H1 (cell line): ENCODE measurements at regions not wholly inside any gene's neighbourhood (a gene's known extent, or its start where the extent isn't known, plus 50 kb on each side); places are given as distances from the start of the nearest gene placed in this dataset.

Source experiments
- CTCF ChIA-PET: fragments of 300-600 bp; sonication (Branson Sonifier 250); formaldehyde crosslinking; loops from one replicate; lab custom pipeline; 2021; ENCODE audit not compliant: partially characterized antibody; lab: Charles Lee
- POLR2A ChIA-PET: fragments of 300-600 bp; sonication (Branson Sonifier 250); formaldehyde crosslinking; loops from one replicate; lab custom pipeline; 2021; ENCODE audit warnings: inconsistent platforms; ENCODE audit not compliant: partially characterized antibody; lab: Charles Lee
- DNase-seq, 2 experiments: peaks; one replicate each; pipeline versions ENCODE4 v3.0.0 to v3.0.0-alpha.2; 2010 to 2022; ENCODE audit warnings: low spot score in 2 of 2, low read depth in 1 of 2, mixed read lengths in 1 of 2
- FAIRE-seq: peaks from 2 replicates; lab custom pipeline; 2011; peaks lifted over from hg19 to GRCh38; lab: Jason Lieb, UNC
- H2AFZ ChIP-seq: 2 replicates; pipeline ENCODE4 v1.8.1; 2012; ENCODE audit warnings: low read length, inconsistent platforms
- H2AK5ac ChIP-seq: 2 replicates; pipeline ENCODE4 v1.6.1; 2013; ENCODE audit warnings: low read depth, low read length
- H2BK120ac ChIP-seq: replicated peaks from 2 replicates; pipeline ENCODE3; 2013; ENCODE audit warnings: low read depth, low read length, inconsistent platforms
- H2BK12ac ChIP-seq: 2 replicates; pipeline ENCODE4 v1.6.1; 2013; ENCODE audit warnings: low read depth, low read length
- H2BK15ac ChIP-seq: 2 replicates; pipeline ENCODE4 v1.6.1; 2013; ENCODE audit warnings: low read length
- H2BK20ac ChIP-seq: 2 replicates; pipeline ENCODE4 v1.6.1; 2013; ENCODE audit warnings: low read length
- H2BK5ac ChIP-seq: 2 replicates; pipeline ENCODE4 v1.6.1; 2013; ENCODE audit warnings: low read depth, low read length
- H3K14ac ChIP-seq: 2 replicates; pipeline ENCODE4 v1.6.1; 2013; ENCODE audit warnings: inconsistent platforms; ENCODE audit not compliant: insufficient read length
- H3K18ac ChIP-seq: 2 replicates; pipeline ENCODE4 v1.6.1; 2013; ENCODE audit warnings: low read length; ENCODE audit errors: extremely low read depth
- H3K23ac ChIP-seq: 2 replicates; pipeline ENCODE4 v1.6.1; 2013; ENCODE audit warnings: inconsistent platforms; ENCODE audit not compliant: insufficient read length
- H3K23me2 ChIP-seq: 2 replicates; pipeline ENCODE4 v1.6.1; 2013; ENCODE audit warnings: low read depth, low read length
- H3K27ac ChIP-seq: 2 replicates; pipeline ENCODE4 v1.6.1; 2011; ENCODE audit warnings: low read depth, low read length, inconsistent platforms
- H3K27me3 ChIP-seq, 4 experiments: replicated peaks in 1 of 4; 1 replicate in 1 of 4; 2 replicates in 3 of 4; pipeline versions ENCODE4 v1.6.1 to v1.8.1; 2011 to 2013; ENCODE audit warnings: low read length in 3 of 4, mild to moderate bottlenecking in 3 of 4, inconsistent platforms in 2 of 4, mixed read lengths in 2 of 4, moderate library complexity in 1 of 4; ENCODE audit not compliant: control insufficient read depth in 3 of 4, insufficient read depth in 3 of 4; ENCODE audit errors: extremely low read depth in 1 of 4
- H3K36me3 ChIP-seq, 4 experiments: 2 replicates each; pipeline versions ENCODE4 v1.6.1 to v1.8.1; 2011 to 2013; ENCODE audit warnings: mild to moderate bottlenecking in 4 of 4, low read length in 3 of 4, moderate library complexity in 2 of 4, control low read depth in 1 of 4, inconsistent platforms in 1 of 4; ENCODE audit not compliant: insufficient read depth in 4 of 4, control insufficient read depth in 2 of 4
- H3K4ac ChIP-seq: replicated peaks from 2 replicates; pipeline ENCODE3; 2013; ENCODE audit warnings: low read length, low read depth, mixed read lengths, inconsistent platforms; ENCODE audit not compliant: insufficient read length
- H3K4me1 ChIP-seq, 4 experiments: replicated peaks in 1 of 4; 1 replicate in 1 of 4; 2 replicates in 3 of 4; pipeline versions ENCODE4 v1.6.1 to v1.8.1; 2011 to 2013; ENCODE audit warnings: low read length in 3 of 4, inconsistent platforms in 2 of 4, mixed read lengths in 1 of 4; ENCODE audit not compliant: insufficient read depth in 4 of 4, control insufficient read depth in 3 of 4
- H3K4me2 ChIP-seq, 2 experiments: 2 replicates each; pipeline versions ENCODE4 v1.6.1 to v1.8.1; 2011 to 2013; ENCODE audit warnings: low read depth in 2 of 2, low read length in 2 of 2, control low read depth in 1 of 2, inconsistent platforms in 1 of 2, mild to moderate bottlenecking in 1 of 2; ENCODE audit not compliant: insufficient read depth in 1 of 2
- H3K4me3 ChIP-seq, 4 experiments: fragments of 200-600, 300-600 bp in 1 of 4; sonication (generic), shearing (Covaris generic), sonication (Bioruptor Twin) in 1 of 4; 2 replicates each; pipeline versions ENCODE4 v1.5.1 to v1.8.1; 2011 to 2016; ENCODE audit warnings: low read length in 4 of 4, low read depth in 3 of 4, control low read depth in 2 of 4, inconsistent platforms in 2 of 4, mild to moderate bottlenecking in 2 of 4, mixed read lengths in 1 of 4, moderate library complexity in 1 of 4; ENCODE audit not compliant: insufficient read depth in 2 of 4; ENCODE audit errors: extremely low read depth in 1 of 4
- H3K56ac ChIP-seq: replicated peaks from 2 replicates; pipeline ENCODE3; 2013; ENCODE audit warnings: low read depth, mild to moderate bottlenecking, mixed read lengths, low read length, inconsistent platforms; ENCODE audit not compliant: insufficient read length
- H3K79me1 ChIP-seq: 2 replicates; pipeline ENCODE4 v1.6.1; 2013; ENCODE audit warnings: low read depth, low read length, control low read depth
- H3K79me2 ChIP-seq, 2 experiments: 2 replicates each; pipeline versions ENCODE4 v1.6.1 to v1.8.1; 2012 to 2013; ENCODE audit warnings: low read length in 2 of 2, mild to moderate bottlenecking in 2 of 2, inconsistent platforms in 1 of 2; ENCODE audit not compliant: insufficient read depth in 2 of 2, control insufficient read depth in 1 of 2
- H3K9ac ChIP-seq, 4 experiments: replicated peaks in 1 of 4; 1 replicate in 1 of 4; 2 replicates in 3 of 4; pipeline versions ENCODE4 v1.6.1 to v1.8.1; 2011 to 2013; ENCODE audit warnings: low read depth in 3 of 4, low read length in 3 of 4, control low read depth in 2 of 4, mild to moderate bottlenecking in 2 of 4, moderate library complexity in 2 of 4, inconsistent platforms in 1 of 4; ENCODE audit errors: extremely low read depth in 1 of 4
- H3K9me3 ChIP-seq, 2 experiments: 2 replicates each; pipeline versions ENCODE4 v1.6.1 to v1.8.1; 2012 to 2013; ENCODE audit warnings: mild to moderate bottlenecking in 2 of 2, moderate library complexity in 2 of 2, control low read depth in 1 of 2, inconsistent platforms in 1 of 2, low read depth in 1 of 2, low read length in 1 of 2, mixed read lengths in 1 of 2; ENCODE audit not compliant: insufficient read depth in 2 of 2
- H4K20me1 ChIP-seq, 2 experiments: replicated peaks in 1 of 2; 2 replicates each; pipeline versions ENCODE3 to v1.8.1; 2011 to 2013; ENCODE audit warnings: inconsistent platforms in 2 of 2, low read length in 2 of 2, mild to moderate bottlenecking in 1 of 2; ENCODE audit not compliant: insufficient read depth in 2 of 2, control insufficient read depth in 1 of 2
- H4K5ac ChIP-seq: 2 replicates; pipeline ENCODE4 v1.6.1; 2013; ENCODE audit warnings: low read length, low read depth, mixed read lengths, inconsistent platforms; ENCODE audit not compliant: insufficient read length
- H4K8ac ChIP-seq: 2 replicates; pipeline ENCODE4 v1.8.0; 2013; ENCODE audit warnings: mild to moderate bottlenecking, moderate library complexity, low read length, inconsistent platforms; ENCODE audit not compliant: insufficient read depth; ENCODE audit errors: extremely low read depth
- H4K91ac ChIP-seq: replicated peaks from 2 replicates; pipeline ENCODE3; 2013; ENCODE audit warnings: low read length, mixed read lengths, inconsistent platforms; ENCODE audit not compliant: insufficient read length
- ATF2 ChIP-seq: IDR thresholded peaks from 2 replicates; pipeline ENCODE4 v1.6.1; 2012; ENCODE audit warnings: low read length, inconsistent platforms
- BCL11A ChIP-seq, 2 experiments: IDR thresholded peaks; one replicate each; pipeline ENCODE4 v1.6.1; 2011; ENCODE audit warnings: low read depth in 2 of 2, low read length in 2 of 2, mild to moderate bottlenecking in 2 of 2
- CHD2 ChIP-seq: IDR thresholded peaks from 2 replicates; pipeline ENCODE4 v1.6.1; 2012; ENCODE audit warnings: low read length, improper control_type of control experiment
- E2F6 ChIP-seq: IDR thresholded peaks from 2 replicates; pipeline ENCODE4 v1.6.1; 2012; ENCODE audit warnings: inconsistent platforms
- FOSL1 ChIP-seq: IDR thresholded peaks from 2 replicates; pipeline ENCODE4 v1.6.1; 2011; ENCODE audit warnings: mild to moderate bottlenecking, low read depth, low read length, moderate library complexity; ENCODE audit not compliant: insufficient read depth
- KDM1A ChIP-seq: fragments of 200-600, 300-600 bp; sonication (generic); IDR thresholded peaks from 2 replicates; pipeline ENCODE4 v1.7.1; 2016; ENCODE audit warnings: mild to moderate bottlenecking, low read length, borderline replicate concordance
- KDM4A ChIP-seq: IDR thresholded peaks from one replicate; pipeline ENCODE4 v1.7.1; 2012; ENCODE audit warnings: low read depth, mild to moderate bottlenecking, moderate library complexity, low read length, inconsistent platforms; ENCODE audit not compliant: severe bottlenecking
- KDM5A ChIP-seq: fragments of 200-600 bp; IDR thresholded peaks from 2 replicates; pipeline ENCODE4 v1.7.1; 2012; ENCODE audit warnings: mild to moderate bottlenecking, low read length, inconsistent platforms, mixed read lengths
- MAFK ChIP-seq: IDR thresholded peaks from 2 replicates; pipeline ENCODE4 v1.6.1; 2012; ENCODE audit warnings: low read depth, mild to moderate bottlenecking, improper control_type of control experiment, low read length
- RFX5 ChIP-seq: IDR thresholded peaks from 2 replicates; pipeline ENCODE4 v1.6.1; 2011; ENCODE audit warnings: low read depth, low read length, improper control_type of control experiment, borderline replicate concordance
- SIX5 ChIP-seq: IDR thresholded peaks from 2 replicates; pipeline ENCODE4 v1.6.1; 2011; ENCODE audit warnings: mild to moderate bottlenecking, low read depth, low read length
- SP2 ChIP-seq: IDR thresholded peaks from 2 replicates; pipeline ENCODE4 v1.6.1; 2012; ENCODE audit warnings: mild to moderate bottlenecking, low read length, inconsistent platforms
- TEAD4 ChIP-seq: IDR thresholded peaks from 2 replicates; pipeline ENCODE4 v1.6.1; 2012; ENCODE audit warnings: low read depth, low read length, inconsistent platforms, mixed read lengths
- YY1 ChIP-seq: IDR thresholded peaks from 2 replicates; pipeline ENCODE4 v1.6.1; 2011; ENCODE audit warnings: low read depth, mild to moderate bottlenecking, low read length
- WGBS, 2 experiments: shearing (Covaris generic) in 1 of 2; methylation state at CpG; one replicate each; pipeline versions ENCODE4 v1.1.6 to v1.1.7; 2013 to 2015; ENCODE audit warnings: low lambda C conversion rate in 2 of 2, mixed read lengths in 2 of 2, inconsistent platforms in 1 of 2, low coverage in 1 of 2, missing lambda C conversion rate in 1 of 2; ENCODE audit not compliant: insufficient replicate concordance in 2 of 2, insufficient coverage in 1 of 2, insufficient read length in 1 of 2; ENCODE audit errors: extremely low coverage in 1 of 2, missing lambda C conversion rate in 1 of 2; 5-methylcytosine and 5-hydroxymethylcytosine counted together

- Histone ChIP-seq H3K79me1 (no peaks in the 10 kb centered on the region), H2BK15ac (no peak overlapping the region), H3K36me3 (no peaks in the 10 kb centered on the region), H3K4me2 (no peak overlapping the region), H2BK20ac (no peak overlapping the region), H3K23ac (no peak overlapping the region), H3K56ac (no peak overlapping the region), H3K23me2 (no peaks in the 10 kb centered on the region), H3K4me1 (no peaks in the 10 kb centered on the region), H3K27ac (no peak overlapping the region), H4K8ac (no peak overlapping the region), H3K4me3 (no peak overlapping the region), H3K18ac (no peak overlapping the region), H3K14ac (no peak overlapping the region), H2BK12ac (no peak overlapping the region), H2AFZ (no peak overlapping the region), H3K27me3 (no peaks in the 10 kb centered on the region), H2BK5ac (no peak overlapping the region), H3K9ac (no peak overlapping the region), H2BK120ac (no peak overlapping the region), H3K79me2 (no peaks in the 10 kb centered on the region), H2AK5ac (no peak overlapping the region), H4K20me1 (no peaks in the 10 kb centered on the region), H3K4ac (no peak overlapping the region), H4K5ac (no peak overlapping the region), H4K91ac (no peak overlapping the region), H3K9me3 (no peaks in the 10 kb centered on the region)
- CTCF ChIA-PET: interaction anchor here (1.0 kb wide), 1 partner anchor 12 kb away, joined by 3 read pairs; no protein-coding TSS in a partner anchor
- FAIRE-seq (no peak), DNase-seq (no peak)
- POLR2A ChIA-PET: no interaction called here
- 93% methylated on average over 3 of the region's 3 CpGs; no CpG with 5 or more reads in 1 of the 2 experiments for WGBS, 2 experiments
- no peak for TF ChIP-seq BCL11A (IDR thresholded peaks at IDR 0.05; ENCODE audit: low read depth in 2 of 2, low read length in 2 of 2)
- TF ChIP-seq CHD2: no peak
- no peak for TF ChIP-seq MAFK
- no peak for TF ChIP-seq SP2
- no peak for TF ChIP-seq KDM1A
- TF ChIP-seq SIX5: no peak
- TF ChIP-seq KDM4A: no peak
- TF ChIP-seq ATF2: no peak
- no peak for TF ChIP-seq FOSL1
- no peak for TF ChIP-seq E2F6
- no peak for TF ChIP-seq TEAD4
- no peak for TF ChIP-seq YY1
- TF ChIP-seq RFX5: no peak
- no peak for TF ChIP-seq KDM5A
These were observed 1044.3 kb downstream of the BCL11B start for GRCh38 chr14:98227727-98228111.
